Activated CD4-positive, CD25-positive, alpha-beta regulatory T cell treated with anti-CD3 and anti-CD28 coated beads, Interleukin-2, amount 50 U/mL, for 24 hours (primary cell): ENCODE measurements at regions not wholly inside any gene's neighbourhood (a gene's known extent, or its start where the extent isn't known, plus 50 kb on each side); places are given as distances from the start of the nearest gene placed in this dataset.

Experiments used
- ATAC-seq, 2 donors: fragments of 150-1000 bp; cut with Tn5 transposase; one replicate each; pipeline ENCODE4 v1.10.0; 2021; ENCODE audit warnings: mild to moderate bottlenecking in 1 of 2, moderate library complexity in 1 of 2

GRCh38 chr3:28835249-28835648 lies 445.6 kb upstream of the RBMS3 start:
- ATAC-seq = no peak

GRCh38 chr3:28835751-28836150 lies 445.1 kb upstream of the RBMS3 start:
- ATAC-seq = no peak

GRCh38 chr3:28836199-28836598 lies 444.7 kb upstream of the RBMS3 start:
- ATAC-seq = no peak

GRCh38 chr3:28840976-28841376 lies 439.9 kb upstream of the RBMS3 start:
- peak; percentile 94 to 95 for ATAC-seq

GRCh38 chr3:28841441-28841840 lies 439.4 kb upstream of the RBMS3 start:
- ATAC-seq = peak; percentile 9 to 19

- ATAC-seq = no peak
Observed at GRCh38 chr3:28844298-28845005, 436.4 kb upstream of the RBMS3 start.

GRCh38 chr3:28845006-28845324 lies 435.9 kb upstream of the RBMS3 start:
- ATAC-seq = no peak

GRCh38 chr3:28846971-28847478 lies 433.8 kb upstream of the RBMS3 start:
- ATAC-seq = no peak

GRCh38 chr3:28847736-28848135 lies 433.1 kb upstream of the RBMS3 start:
- no peak for ATAC-seq

GRCh38 chr3:28850186-28850585 lies 430.7 kb upstream of the RBMS3 start:
- no peak for ATAC-seq

GRCh38 chr3:28853830-28854229 lies 427.0 kb upstream of the RBMS3 start:
- ATAC-seq = no peak

- no peak for ATAC-seq
Observed at GRCh38 chr3:28856796-28857195, 424.1 kb upstream of the RBMS3 start.

GRCh38 chr3:28859897-28860296 lies 421.0 kb upstream of the RBMS3 start:
- ATAC-seq = no peak

GRCh38 chr3:28860307-28860706 lies 420.6 kb upstream of the RBMS3 start:
- ATAC-seq = no peak

- ATAC-seq = no peak
Observed at GRCh38 chr3:28863186-28863585, 417.7 kb upstream of the RBMS3 start.

GRCh38 chr3:28867836-28868235 lies 413.0 kb upstream of the RBMS3 start:
- no peak for ATAC-seq

- ATAC-seq = no peak
Observed at GRCh38 chr3:28868897-28869296, 412.0 kb upstream of the RBMS3 start.

GRCh38 chr3:28877912-28878311 lies 403.0 kb upstream of the RBMS3 start:
- no peak for ATAC-seq

GRCh38 chr3:28890373-28890772 lies 390.5 kb upstream of the RBMS3 start:
- ATAC-seq = no peak

GRCh38 chr3:28891485-28891884 lies 389.4 kb upstream of the RBMS3 start:
- no peak for ATAC-seq

GRCh38 chr3:28900301-28900700 lies 380.6 kb upstream of the RBMS3 start:
- ATAC-seq = no peak

GRCh38 chr3:28901018-28901417 lies 379.9 kb upstream of the RBMS3 start:
- ATAC-seq = no peak

- ATAC-seq = no peak
Observed at GRCh38 chr3:28903171-28903601, 377.7 kb upstream of the RBMS3 start.

GRCh38 chr3:28905798-28906197 lies 375.1 kb upstream of the RBMS3 start:
- no peak for ATAC-seq
